H9 (cell line): ENCODE measurements at regions not wholly inside any gene's neighbourhood (a gene's known extent, or its start where the extent isn't known, plus 50 kb on each side); places are given as distances from the start of the nearest gene placed in this dataset.

Source experiments
- DNase-seq: peaks from one replicate; pipeline ENCODE4 v3.0.0-alpha.2; 2017
- H2AFZ ChIP-seq: one replicate; pipeline ENCODE4 v1.6.1; 2013; ENCODE audit warnings: mild to moderate bottlenecking, low read length, control low read depth, moderate library complexity
- H2AK5ac ChIP-seq: 2 replicates; pipeline ENCODE4 v1.6.1; 2013; ENCODE audit warnings: low read length, control low read depth, mixed read lengths; ENCODE audit not compliant: insufficient read length
- H2BK120ac ChIP-seq: one replicate; pipeline ENCODE4 v1.6.1; 2013; ENCODE audit warnings: low read depth, mild to moderate bottlenecking, low read length, control low read depth, inconsistent platforms; ENCODE audit not compliant: poor library complexity, severe bottlenecking
- H2BK12ac ChIP-seq: 2 replicates; pipeline ENCODE4 v1.6.1; 2013; ENCODE audit warnings: low read length, control low read depth, mixed read lengths, low read depth; ENCODE audit not compliant: insufficient read length
- H2BK15ac ChIP-seq: 2 replicates; pipeline ENCODE4 v1.6.1; 2013; ENCODE audit warnings: low read depth, low read length, control low read depth
- H2BK20ac ChIP-seq: one replicate; pipeline ENCODE4 v1.6.1; 2013; ENCODE audit warnings: low read depth, mild to moderate bottlenecking, low read length, control low read depth, inconsistent platforms; ENCODE audit not compliant: poor library complexity, severe bottlenecking
- H2BK5ac ChIP-seq: 2 replicates; pipeline ENCODE4 v1.6.1; 2013; ENCODE audit warnings: low read length, control low read depth, mixed read lengths; ENCODE audit not compliant: insufficient read length
- H3K14ac ChIP-seq: 2 replicates; pipeline ENCODE4 v1.6.1; 2013; ENCODE audit warnings: low read length, control low read depth; ENCODE audit not compliant: insufficient read depth
- H3K18ac ChIP-seq: 2 replicates; pipeline ENCODE4 v1.6.1; 2013; ENCODE audit warnings: low read depth, mild to moderate bottlenecking, mixed read lengths, low read length, control low read depth; ENCODE audit not compliant: insufficient read length
- H3K23ac ChIP-seq: 2 replicates; pipeline ENCODE4 v1.6.1; 2013; ENCODE audit warnings: low read length, control low read depth, mixed read lengths, low read depth; ENCODE audit not compliant: insufficient read length
- H3K23me2 ChIP-seq: 2 replicates; pipeline ENCODE4 v1.6.1; 2013; ENCODE audit warnings: low read depth, mild to moderate bottlenecking, mixed read lengths, low read length, control low read depth; ENCODE audit not compliant: insufficient read length, poor library complexity, severe bottlenecking
- H3K27ac ChIP-seq: 2 replicates; pipeline ENCODE4 v1.5.1; 2013; ENCODE audit warnings: low read length, control low read depth, mixed read lengths, low read depth; ENCODE audit not compliant: insufficient read length
- H3K27me3 ChIP-seq: 2 replicates; pipeline ENCODE4 v1.6.1; 2013; ENCODE audit warnings: low read length, control low read depth, inconsistent platforms; ENCODE audit not compliant: insufficient read depth
- H3K4ac ChIP-seq: 2 replicates; pipeline ENCODE4 v1.6.1; 2013; ENCODE audit warnings: low read depth, mild to moderate bottlenecking, control low read depth, inconsistent platforms, low read length, moderate library complexity
- H3K4me1 ChIP-seq: 2 replicates; pipeline ENCODE4 v1.6.1; 2013; ENCODE audit warnings: low read length, control low read depth, inconsistent platforms; ENCODE audit not compliant: insufficient read depth
- H3K4me2 ChIP-seq: 2 replicates; pipeline ENCODE4 v1.6.1; 2013; ENCODE audit warnings: low read length, control low read depth, mixed read lengths; ENCODE audit not compliant: insufficient read length, insufficient read depth
- H3K56ac ChIP-seq: 2 replicates; pipeline ENCODE4 v1.6.1; 2013; ENCODE audit warnings: low read depth, mild to moderate bottlenecking, mixed read lengths, low read length, control low read depth; ENCODE audit not compliant: insufficient read length
- H3K79me1 ChIP-seq: 2 replicates; pipeline ENCODE4 v1.6.1; 2013; ENCODE audit warnings: low read depth, mild to moderate bottlenecking, moderate library complexity, low read length, control low read depth, inconsistent platforms; ENCODE audit not compliant: insufficient read depth, poor library complexity, severe bottlenecking
- H3K79me2 ChIP-seq: 2 replicates; pipeline ENCODE4 v1.6.1; 2013; ENCODE audit warnings: low read length, control low read depth, inconsistent platforms; ENCODE audit not compliant: insufficient read depth
- H3K9ac ChIP-seq: 2 replicates; pipeline ENCODE4 v1.6.1; 2013; ENCODE audit warnings: low read length, control low read depth, mixed read lengths; ENCODE audit not compliant: insufficient read length; ENCODE audit errors: extremely low read depth
- H3K9me3 ChIP-seq: one replicate; pipeline ENCODE4 v1.6.1; 2013; ENCODE audit warnings: low read depth, low read length, inconsistent platforms; ENCODE audit not compliant: control insufficient read depth
- H3T11ph ChIP-seq: one replicate; pipeline ENCODE4 v1.6.1; 2013; ENCODE audit warnings: mild to moderate bottlenecking, low read length, control low read depth, inconsistent platforms
- H4K20me1 ChIP-seq: one replicate; pipeline ENCODE4 v1.6.1; 2013; ENCODE audit not compliant: control insufficient read depth, insufficient read length, insufficient read depth
- H4K5ac ChIP-seq: 2 replicates; pipeline ENCODE4 v1.6.1; 2013; ENCODE audit warnings: low read depth, mild to moderate bottlenecking, mixed read lengths, low read length, control low read depth; ENCODE audit not compliant: insufficient read length
- H4K8ac ChIP-seq: replicated peaks from 2 replicates; pipeline ENCODE4 v1.6.1; 2013; ENCODE audit warnings: low read length, control low read depth, mixed read lengths, low read depth; ENCODE audit not compliant: insufficient read length
- H4K91ac ChIP-seq: 2 replicates; pipeline ENCODE4 v1.6.1; 2013; ENCODE audit warnings: low read depth, mild to moderate bottlenecking, moderate library complexity, mixed read lengths, low read length, control low read depth; ENCODE audit not compliant: insufficient read length
- H3K27ac Mint-ChIP-seq, 3 experiments: 2 replicates in 2 of 3; 3 replicates in 1 of 3; pipeline ENCODE4 v1.8.0; 2020 to 2021; ENCODE audit warnings: mixed read lengths in 3 of 3, mild to moderate bottlenecking in 1 of 3, moderate library complexity in 1 of 3
- H3K27me3 Mint-ChIP-seq: 2 replicates; pipeline ENCODE4 v1.8.0; 2021; ENCODE audit warnings: low read depth, mild to moderate bottlenecking, moderate library complexity, mixed read lengths
- H3K36me3 Mint-ChIP-seq, 3 experiments: 2 replicates in 2 of 3; 3 replicates in 1 of 3; pipeline ENCODE4 v1.8.0; 2020 to 2021; ENCODE audit warnings: low read depth in 3 of 3, mixed read lengths in 3 of 3; ENCODE audit not compliant: insufficient read depth in 1 of 3
- H3K4me1 Mint-ChIP-seq, 2 experiments: 2 replicates each; pipeline ENCODE4 v1.8.0; 2020; ENCODE audit warnings: mixed read lengths in 2 of 2
- H3K4me3 Mint-ChIP-seq, 2 experiments: 2 replicates in 1 of 2; 3 replicates in 1 of 2; pipeline ENCODE4 v1.8.0; 2020 to 2021; ENCODE audit warnings: mild to moderate bottlenecking in 2 of 2, mixed read lengths in 2 of 2, moderate library complexity in 1 of 2
- H3K9me3 Mint-ChIP-seq, 2 experiments: 2 replicates in 1 of 2; 3 replicates in 1 of 2; pipeline ENCODE4 v1.8.0; 2020; ENCODE audit warnings: mild to moderate bottlenecking in 2 of 2, mixed read lengths in 2 of 2, moderate library complexity in 1 of 2
- CTCF ChIP-seq: fragments of 200-600 bp; sonication (generic); conservative IDR thresholded peaks from 3 replicates; pipeline ENCODE4 v1.8.0; 2021; ENCODE audit warnings: antibody characterized with exemption, mild to moderate bottlenecking
- WGBS: extraction: QIAGEN DNeasy Blood & Tissue Kit; methylation state at CpG from one replicate; pipeline ENCODE4 v1.1.7; 2013; ENCODE audit warnings: missing lambda C conversion rate, low lambda C conversion rate, mixed read lengths; ENCODE audit not compliant: insufficient read length; ENCODE audit errors: extremely low coverage; 5-methylcytosine and 5-hydroxymethylcytosine counted together

DNA sequence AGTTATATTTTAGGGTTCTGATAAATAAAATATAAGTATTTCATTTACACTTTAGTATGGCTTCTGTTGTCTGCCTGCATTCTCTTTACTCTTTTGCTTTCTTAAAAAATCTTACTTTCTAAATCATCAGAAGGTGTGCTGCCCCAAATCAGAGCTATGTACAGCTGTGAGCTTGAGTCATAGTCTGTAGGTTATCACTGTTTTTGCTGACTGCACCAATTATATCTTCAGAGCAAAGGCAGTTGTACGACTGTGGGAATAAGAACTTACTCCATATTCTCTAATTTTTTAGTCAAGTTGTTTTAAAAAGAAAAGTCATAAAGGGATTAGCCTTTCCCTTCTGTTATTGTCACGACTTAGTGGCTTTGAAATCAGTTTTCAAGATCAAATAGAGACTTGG, 1649.0 kb downstream of the HACE1 start:
- Histone ChIP-seq H3K23me2 (no peaks in the 10 kb centered on the region), H2AK5ac (no peak overlapping the region), H3K4me2 (no peak overlapping the region), H3K4me1 (no peaks in the 10 kb centered on the region), H4K8ac (no peak overlapping the region), H2BK20ac (no peak overlapping the region), H3K4ac (no peak overlapping the region), H4K91ac (no peak overlapping the region), H2AFZ (no peak overlapping the region), H3K79me1 (no peaks in the 10 kb centered on the region), H4K5ac (no peak overlapping the region), H3K27me3 (no peaks in the 10 kb centered on the region), H3K79me2 (no peaks in the 10 kb centered on the region), H2BK120ac (no peak overlapping the region), H2BK12ac (no peak overlapping the region), H3K23ac (no peak overlapping the region), H3K56ac (no peak overlapping the region), H3K9ac (no peak overlapping the region), H3K14ac (no peak overlapping the region), H4K20me1 (no peaks in the 10 kb centered on the region), H3T11ph (no peak overlapping the region), H3K18ac (no peak overlapping the region), H2BK15ac (no peak overlapping the region), H3K27ac (no peak overlapping the region), H3K9me3 (no peaks in the 10 kb centered on the region), H2BK5ac (no peak overlapping the region)
- no peak for DNase-seq
- H3K4me1 Mint-ChIP-seq = no peaks in the 10 kb centered on the region
- WGBS = no CpG with 5 or more reads among the region's 2 CpGs
- H3K9me3 Mint-ChIP-seq = peaks cover 0 to 2% of the 10 kb centered on the region in 2 experiments; a peak in 1 of 5 replicates
- H3K27ac Mint-ChIP-seq = no peak overlapping the region
- H3K4me3 Mint-ChIP-seq = no peak overlapping the region
- no peaks in the 10 kb centered on the region; the same call in 1 of the 2 replicates for H3K27me3 Mint-ChIP-seq
- TF ChIP-seq CTCF = no peak
- H3K36me3 Mint-ChIP-seq = no peaks in the 10 kb centered on the region
